GM18505 (cell line): ENCODE measurements at regions not wholly inside any gene's neighbourhood (a gene's known extent, or its start where the extent isn't known, plus 50 kb on each side); places are given as distances from the start of the nearest gene placed in this dataset.

Experiments
- ATAC-seq: cut with Tn5 transposase; IDR thresholded peaks from one replicate; pipeline ENCODE4 v1.9.1; 2021; ENCODE audit not compliant: unreplicated experiment
- POLR2A ChIP-seq: IDR thresholded peaks from 4 replicates; pipeline ENCODE4 v1.6.1; 2011; ENCODE audit warnings: borderline replicate concordance; ENCODE audit not compliant: insufficient read depth, insufficient read length; ENCODE audit errors: extremely low read depth

GRCh38 chr4:71906096-71906495, 122.2 kb upstream of the GC start:
- TF ChIP-seq POLR2A, result no peak
- ATAC-seq, result no peak

DNA sequence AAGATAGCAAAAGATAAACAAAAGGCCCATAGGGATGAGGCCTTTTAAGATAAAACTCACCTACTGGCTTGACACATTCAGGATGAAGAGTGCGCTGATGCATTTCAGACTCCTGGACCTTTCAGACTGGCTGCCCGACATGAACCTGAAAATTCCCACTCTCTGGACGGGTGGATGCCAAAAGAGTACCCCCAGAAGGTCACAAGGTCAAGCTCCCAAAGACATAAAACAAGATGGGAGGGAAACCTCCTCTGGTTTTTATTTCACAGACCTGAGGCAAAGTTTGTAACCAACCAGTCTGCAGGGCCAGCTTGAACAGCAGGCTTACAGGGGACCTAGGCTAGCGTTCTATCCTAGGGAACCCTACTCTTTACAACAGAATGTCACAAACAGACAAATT, 123.2 kb upstream of the GC start:
- ATAC-seq, result no peak
- no peak for TF ChIP-seq POLR2A

DNA sequence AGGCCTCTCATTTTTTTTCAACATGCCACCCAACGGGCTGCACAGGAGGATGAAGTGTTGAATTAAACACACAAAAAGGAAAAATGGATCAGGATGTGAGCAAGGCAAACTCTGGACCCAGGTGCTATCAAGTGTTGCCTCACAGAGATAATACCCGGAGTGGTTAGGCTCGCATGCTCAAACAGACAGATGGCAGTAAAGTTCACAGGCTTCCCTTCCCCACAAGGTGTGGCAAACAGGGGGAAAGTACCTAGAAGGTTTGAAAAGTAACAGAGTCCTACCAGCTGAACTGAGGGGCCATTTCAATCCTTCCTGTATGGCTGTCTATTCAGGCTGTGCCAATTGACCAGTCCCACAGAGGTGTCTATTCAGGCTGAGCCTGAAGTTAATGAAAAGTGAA, 123.9 kb upstream of the GC start:
- peak; percentile 70 for ATAC-seq
- TF ChIP-seq POLR2A, result no peak

DNA sequence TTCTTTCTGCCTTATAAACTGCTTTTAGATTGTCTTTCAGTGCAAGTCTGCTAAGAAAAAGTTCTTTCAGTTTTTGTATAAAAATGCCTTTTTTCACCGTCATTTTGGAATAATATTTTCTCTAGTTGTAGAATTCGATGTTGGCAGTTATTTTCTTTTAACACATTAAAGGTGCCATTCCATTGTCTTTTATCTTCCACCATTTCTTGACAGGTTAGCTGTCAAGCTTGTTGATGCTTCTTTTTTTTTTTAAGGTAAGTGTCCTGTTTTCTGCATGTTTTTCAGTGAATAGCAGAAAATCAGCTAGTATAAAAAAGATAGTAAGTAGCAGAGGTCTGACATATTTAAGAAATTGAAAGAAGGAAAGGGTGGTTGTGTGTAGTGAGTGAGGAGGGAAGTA, 118.5 kb upstream of the NPFFR2 start:
- ATAC-seq, result no peak
- TF ChIP-seq POLR2A, result no peak

- TF ChIP-seq POLR2A, result no peak
- ATAC-seq, result no peak
Measured at GRCh38 chr4:71923070-71923469, 108.7 kb upstream of the NPFFR2 start.

DNA sequence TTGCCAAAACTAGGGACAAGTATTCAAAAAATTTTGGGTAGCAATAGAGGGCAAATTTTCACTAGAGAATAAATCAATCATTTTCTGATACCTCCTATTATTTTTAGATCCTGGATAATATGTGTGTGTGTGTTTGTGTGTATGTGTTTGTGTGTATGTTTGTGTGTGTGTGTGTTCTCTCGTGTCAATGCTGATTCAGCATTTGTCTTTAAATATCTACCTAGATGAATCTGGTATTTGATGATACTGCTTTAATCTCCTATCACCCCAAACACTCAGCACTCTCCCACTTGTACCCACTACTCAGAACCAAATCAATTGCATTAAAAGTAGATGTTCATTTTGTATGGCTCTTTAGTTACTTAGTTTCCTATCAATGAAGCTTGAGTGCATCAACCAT, 101.3 kb upstream of the NPFFR2 start:
- TF ChIP-seq POLR2A, result no peak
- no peak for ATAC-seq

DNA sequence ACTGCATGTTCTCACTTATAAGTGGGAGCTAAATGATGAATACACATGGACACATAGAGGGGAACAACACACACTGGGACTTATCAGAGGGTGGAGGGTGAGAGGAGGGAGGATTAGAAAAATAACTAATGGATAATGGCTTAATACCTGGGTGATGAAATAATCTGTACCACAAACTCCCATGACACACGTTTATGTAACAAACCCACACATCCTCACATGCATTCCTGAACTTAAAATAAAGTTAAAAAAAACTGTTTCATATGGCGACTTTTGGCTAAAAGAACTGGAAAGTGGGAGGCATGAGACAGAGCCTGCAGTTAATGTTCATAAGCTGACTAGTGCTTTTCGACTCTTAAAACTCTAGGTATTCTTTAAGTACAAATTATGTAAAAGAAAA, 98.9 kb upstream of the NPFFR2 start:
- no peak for TF ChIP-seq POLR2A
- ATAC-seq, result no peak

- TF ChIP-seq POLR2A, result no peak
- ATAC-seq, result no peak
Measured at GRCh38 chr4:71938776-71939175, 93.0 kb upstream of the NPFFR2 start.

GRCh38 chr4:71941001-71941400, 90.8 kb upstream of the NPFFR2 start:
- no peak for TF ChIP-seq POLR2A
- no peak for ATAC-seq

DNA sequence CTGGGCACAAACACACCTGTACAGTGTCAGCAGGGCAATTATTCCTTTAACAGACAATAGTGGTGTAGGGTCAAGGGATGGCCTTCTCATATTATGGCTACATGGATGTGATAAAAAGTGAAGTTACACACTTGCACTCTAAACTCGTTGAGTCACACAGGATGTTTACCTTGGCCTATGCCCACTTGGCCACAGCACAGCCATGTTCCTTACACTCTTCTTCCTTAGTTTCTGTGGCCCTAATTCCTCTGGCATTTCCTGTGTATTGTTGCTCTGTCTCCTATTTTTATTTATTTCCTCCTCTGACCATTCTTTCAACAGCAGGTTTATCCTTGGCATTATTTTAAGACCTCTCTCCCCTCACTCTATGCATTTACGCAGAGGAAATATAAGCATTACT, 86.8 kb upstream of the NPFFR2 start:
- no peak for TF ChIP-seq POLR2A
- no peak for ATAC-seq

DNA sequence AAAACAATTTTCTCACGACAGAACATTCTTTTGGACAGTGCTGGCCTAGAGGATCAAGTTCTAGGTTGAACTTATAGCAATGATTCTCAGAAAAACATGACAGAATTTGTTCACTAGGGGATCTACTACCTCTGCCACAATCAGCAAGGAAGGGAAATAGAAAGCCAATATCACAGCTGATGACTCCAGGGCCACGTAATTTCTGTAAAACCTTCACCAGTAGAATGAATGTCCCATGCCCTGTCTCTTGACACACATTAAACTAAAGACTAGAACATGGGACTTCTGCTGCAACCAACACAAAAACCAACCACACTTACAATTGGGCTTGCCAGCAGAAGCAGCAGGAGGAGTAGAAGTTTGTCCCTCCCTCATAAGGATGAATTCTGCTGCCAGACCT, 86.0 kb upstream of the NPFFR2 start:
- no peak for TF ChIP-seq POLR2A
- ATAC-seq, result no peak

DNA sequence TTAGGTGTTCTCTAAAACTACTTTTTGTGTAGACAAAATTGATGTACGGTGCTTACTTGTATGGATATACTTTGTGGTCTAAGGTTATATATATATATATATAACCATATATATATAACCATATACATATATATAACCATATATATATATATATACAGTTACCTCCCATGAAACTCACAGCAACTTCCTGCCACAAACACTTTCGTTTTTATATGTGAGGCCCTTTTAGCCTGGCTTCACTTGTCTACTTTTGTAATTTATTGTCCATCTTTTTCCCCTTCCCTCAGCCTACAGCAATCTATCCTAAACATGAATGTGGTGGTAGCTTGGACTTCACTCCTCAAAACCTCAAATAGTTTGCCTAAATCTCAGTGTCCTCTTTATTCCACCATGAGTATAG, 72.8 kb upstream of the NPFFR2 start:
- ATAC-seq, result no peak
- TF ChIP-seq POLR2A, result no peak

GRCh38 chr4:71962622-71963264, 69.1 kb upstream of the NPFFR2 start:
- no peak for TF ChIP-seq POLR2A
- no peak for ATAC-seq

GRCh38 chr4:71974681-71975080, 57.1 kb upstream of the NPFFR2 start:
- no peak for ATAC-seq
- no peak for TF ChIP-seq POLR2A

DNA sequence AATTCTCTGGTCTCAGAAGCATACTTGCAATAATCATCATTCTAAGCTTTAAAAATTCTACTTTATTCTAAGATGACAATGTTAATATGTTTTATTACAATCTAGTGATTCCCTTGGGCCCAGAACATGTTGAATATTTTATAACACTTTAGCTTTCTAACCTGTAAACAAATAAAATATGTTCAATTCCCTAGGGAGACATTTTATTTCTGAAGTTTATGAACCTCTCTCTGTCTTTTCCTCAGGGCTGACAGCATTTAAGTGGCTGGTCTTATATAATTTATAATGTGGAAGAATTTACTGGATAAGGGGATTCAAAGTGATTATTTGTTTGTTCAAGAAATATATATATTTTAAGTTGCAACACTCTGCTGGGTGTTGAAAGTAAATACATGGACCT, 55.3 kb upstream of the NPFFR2 start:
- no peak for TF ChIP-seq POLR2A
- ATAC-seq, result no peak
